Glutamatergic neuron (in vitro differentiated cells): ENCODE measurements at regions not wholly inside any gene's neighbourhood (a gene's known extent, or its start where the extent isn't known, plus 50 kb on each side); places are given as distances from the start of the nearest gene placed in this dataset.
"Not testable (repeated sequence)": the region's sequence is repeated elsewhere in the genome, so short reads cannot be mapped to it uniquely, and the experiment has no call there.

Experiments
- DNase-seq: peaks from one replicate; pipeline ENCODE4 v3.0.0; 2022
- H3K27ac Mint-ChIP-seq: one replicate; pipeline ENCODE4 v1.8.0; 2020; ENCODE audit warnings: mild to moderate bottlenecking, mixed read lengths, inconsistent platforms; ENCODE audit not compliant: unreplicated experiment
- H3K27me3 Mint-ChIP-seq: one replicate; pipeline ENCODE4 v1.8.0; 2020; ENCODE audit warnings: mild to moderate bottlenecking, moderate library complexity, mixed read lengths, inconsistent platforms; ENCODE audit not compliant: unreplicated experiment
- H3K36me3 Mint-ChIP-seq: one replicate; pipeline ENCODE4 v1.8.0; 2020; ENCODE audit warnings: mild to moderate bottlenecking, mixed read lengths, inconsistent platforms; ENCODE audit not compliant: unreplicated experiment
- H3K4me1 Mint-ChIP-seq: one replicate; pipeline ENCODE4 v1.8.0; 2020; ENCODE audit warnings: mild to moderate bottlenecking, low read depth, mixed read lengths, inconsistent platforms; ENCODE audit not compliant: unreplicated experiment
- H3K4me3 Mint-ChIP-seq: one replicate; pipeline ENCODE4 v1.8.0; 2020; ENCODE audit warnings: mild to moderate bottlenecking, mixed read lengths, inconsistent platforms; ENCODE audit not compliant: unreplicated experiment
- H3K9me3 Mint-ChIP-seq: one replicate; pipeline ENCODE4 v1.8.0; 2020; ENCODE audit warnings: mild to moderate bottlenecking, moderate library complexity, mixed read lengths, inconsistent platforms; ENCODE audit not compliant: unreplicated experiment

- H3K36me3 Mint-ChIP-seq, H3K27ac Mint-ChIP-seq, H3K4me3 Mint-ChIP-seq, H3K9me3 Mint-ChIP-seq, H3K27me3 Mint-ChIP-seq, DNase-seq: not testable (repeated sequence)
- H3K4me1 Mint-ChIP-seq: peaks cover 20% of the 10 kb centered on the region
Observed at GRCh38 chr7:76937781-76938180, 94.4 kb downstream of the SPDYE17 start.

- DNase-seq, H3K9me3 Mint-ChIP-seq, H3K4me3 Mint-ChIP-seq, H3K27me3 Mint-ChIP-seq, H3K27ac Mint-ChIP-seq, H3K36me3 Mint-ChIP-seq: not testable (repeated sequence)
- peaks cover 20% of the 10 kb centered on the region for H3K4me1 Mint-ChIP-seq
Observed at GRCh38 chr7:76937330-76937729, 94.8 kb downstream of the SPDYE17 start.

DNA sequence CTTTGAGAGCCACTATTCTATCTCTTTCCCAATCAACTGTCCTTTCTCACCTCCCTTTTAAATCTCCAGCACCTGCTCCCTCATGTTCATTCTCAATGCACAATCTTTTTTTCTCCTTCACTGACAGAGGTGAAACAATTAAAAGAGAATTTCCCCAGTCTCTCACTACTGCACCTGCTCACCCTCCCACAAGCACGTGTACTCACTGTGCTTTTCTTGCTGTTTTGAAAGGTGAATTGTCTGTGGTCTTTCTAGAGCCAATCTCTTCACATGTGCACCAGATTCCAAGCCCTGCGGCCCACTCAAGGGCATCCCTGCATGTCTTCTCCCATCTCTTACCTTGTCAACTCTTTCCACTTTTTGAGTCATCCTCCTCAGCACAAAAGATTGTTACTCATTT, 95.8 kb downstream of the SPDYE17 start:
- DNase-seq, H3K27me3 Mint-ChIP-seq, H3K36me3 Mint-ChIP-seq, H3K9me3 Mint-ChIP-seq: not testable (repeated sequence)
- peak overlapping the region; percentile 55 for H3K27ac Mint-ChIP-seq
- H3K4me1 Mint-ChIP-seq: peaks cover 20% of the 10 kb centered on the region
- H3K4me3 Mint-ChIP-seq: peak overlapping the region; percentile 15

- not testable (repeated sequence) for H3K27me3 Mint-ChIP-seq, H3K36me3 Mint-ChIP-seq, H3K9me3 Mint-ChIP-seq
- H3K4me1 Mint-ChIP-seq: peaks cover 20% of the 10 kb centered on the region
- peak; percentile 57 for DNase-seq
- peak overlapping the region; percentile 72 for H3K4me3 Mint-ChIP-seq
- H3K27ac Mint-ChIP-seq: peak overlapping the region; percentile 98
Observed at GRCh38 chr7:76934711-76935110, 97.5 kb downstream of the SPDYE17 start.

- not testable (repeated sequence) for H3K4me3 Mint-ChIP-seq, DNase-seq, H3K36me3 Mint-ChIP-seq, H3K27me3 Mint-ChIP-seq, H3K9me3 Mint-ChIP-seq, H3K27ac Mint-ChIP-seq
- H3K4me1 Mint-ChIP-seq: peaks cover 20% of the 10 kb centered on the region
Observed at GRCh38 chr7:76932957-76933356, 99.2 kb downstream of the SPDYE17 start.

DNA sequence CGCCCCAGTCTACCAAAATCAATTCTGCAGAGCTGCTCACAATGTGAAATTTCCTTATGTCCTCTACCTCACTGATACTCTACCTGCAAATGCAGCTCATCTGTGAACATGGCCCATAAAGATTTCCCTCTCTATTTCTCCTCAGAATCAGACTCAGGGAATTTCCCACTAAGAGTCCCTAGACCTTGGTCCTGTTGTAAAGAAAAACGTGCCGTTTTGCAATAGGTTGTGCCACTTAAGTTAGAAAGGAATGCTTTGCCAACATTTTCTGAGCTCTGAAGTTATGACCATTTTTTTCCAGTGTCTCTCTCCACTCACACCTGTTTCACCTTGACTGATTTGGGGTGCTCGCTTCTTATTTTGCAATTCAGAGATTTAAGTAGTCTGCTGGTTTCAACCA, 100.7 kb downstream of the SPDYE17 start:
- H3K36me3 Mint-ChIP-seq, DNase-seq, H3K4me3 Mint-ChIP-seq, H3K27me3 Mint-ChIP-seq, H3K9me3 Mint-ChIP-seq, H3K27ac Mint-ChIP-seq: not testable (repeated sequence)
- H3K4me1 Mint-ChIP-seq: peaks cover 15% of the 10 kb centered on the region

DNA sequence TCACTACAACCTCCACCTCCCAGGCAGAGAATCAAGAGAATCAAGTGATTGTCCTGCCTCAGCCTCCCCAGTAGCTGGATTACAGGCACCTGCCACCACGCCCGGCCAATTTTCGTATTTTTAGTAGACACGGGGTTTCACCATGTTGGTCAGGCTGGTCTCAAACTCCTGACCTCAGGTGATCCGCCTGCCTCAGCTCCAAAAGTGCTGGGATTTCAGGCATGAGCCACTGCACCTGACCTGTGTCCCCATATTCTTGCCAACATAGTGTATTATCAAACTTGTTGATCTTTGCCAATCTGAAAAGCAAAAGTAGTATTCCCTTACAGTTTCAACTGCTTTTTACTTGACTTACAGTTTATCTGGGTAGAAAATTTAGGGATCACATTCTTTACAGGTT, 101.7 kb downstream of the SPDYE17 start:
- H3K27ac Mint-ChIP-seq, H3K4me3 Mint-ChIP-seq, DNase-seq, H3K27me3 Mint-ChIP-seq, H3K36me3 Mint-ChIP-seq, H3K9me3 Mint-ChIP-seq: not testable (repeated sequence)
- peaks cover 12% of the 10 kb centered on the region for H3K4me1 Mint-ChIP-seq

DNA sequence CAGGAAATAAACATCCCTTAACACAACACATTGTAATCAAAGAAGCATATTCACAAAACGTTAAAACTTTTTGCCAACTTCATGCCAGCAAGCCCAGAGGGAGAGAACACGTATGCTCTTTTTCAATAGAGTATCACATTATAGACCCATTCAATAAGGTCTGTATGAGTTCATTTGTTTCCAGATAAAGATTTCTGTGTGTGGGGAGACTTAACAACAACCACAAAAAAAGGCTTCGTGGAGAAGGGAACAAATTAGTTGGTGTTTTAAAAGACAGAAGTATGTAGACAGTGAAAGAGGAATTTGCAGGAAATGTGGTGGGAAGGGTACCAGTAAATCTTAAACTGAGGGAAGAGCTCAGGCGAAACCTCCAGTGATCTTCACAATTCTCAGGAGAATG, 103.4 kb downstream of the SPDYE17 start:
- not testable (repeated sequence) for DNase-seq, H3K4me1 Mint-ChIP-seq, H3K27ac Mint-ChIP-seq, H3K9me3 Mint-ChIP-seq, H3K4me3 Mint-ChIP-seq, H3K27me3 Mint-ChIP-seq, H3K36me3 Mint-ChIP-seq

GRCh38 chr7:76927741-76928393, 104.3 kb downstream of the SPDYE17 start:
- not testable (repeated sequence) for H3K27me3 Mint-ChIP-seq, H3K4me1 Mint-ChIP-seq, H3K27ac Mint-ChIP-seq, H3K4me3 Mint-ChIP-seq, DNase-seq, H3K9me3 Mint-ChIP-seq, H3K36me3 Mint-ChIP-seq

DNA sequence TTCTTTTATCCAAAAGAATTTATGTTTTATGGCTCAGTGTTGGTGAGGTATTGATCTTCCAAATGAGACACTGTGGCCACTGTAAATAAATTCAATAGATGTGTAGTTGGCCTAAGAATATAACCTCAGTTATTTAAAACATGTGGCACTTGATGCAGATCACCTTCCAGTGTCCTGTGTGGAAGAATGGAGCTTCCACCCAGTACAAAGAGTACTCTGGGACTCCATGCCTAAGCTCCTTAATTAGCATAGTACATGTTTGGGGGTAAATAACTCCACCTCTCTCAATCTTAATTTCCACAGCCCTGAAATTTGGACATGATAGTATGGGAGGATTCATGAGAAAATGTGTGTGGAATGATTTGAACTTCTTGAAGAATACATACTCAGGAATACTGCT, 105.7 kb downstream of the SPDYE17 start:
- not testable (repeated sequence) for H3K4me3 Mint-ChIP-seq, H3K27me3 Mint-ChIP-seq, H3K27ac Mint-ChIP-seq, H3K4me1 Mint-ChIP-seq, H3K9me3 Mint-ChIP-seq, H3K36me3 Mint-ChIP-seq, DNase-seq

GRCh38 chr7:76924756-76925155, 107.4 kb downstream of the SPDYE17 start:
- not testable (repeated sequence) for H3K36me3 Mint-ChIP-seq, H3K4me1 Mint-ChIP-seq

GRCh38 chr7:76918619-76919018, 113.5 kb downstream of the SPDYE17 start:
- not testable (repeated sequence) for H3K27ac Mint-ChIP-seq, DNase-seq, H3K4me3 Mint-ChIP-seq, H3K4me1 Mint-ChIP-seq, H3K27me3 Mint-ChIP-seq, H3K9me3 Mint-ChIP-seq, H3K36me3 Mint-ChIP-seq

More at GRCh38 chr7:76924756-76925155, 107.4 kb downstream of the SPDYE17 start:
- H3K27ac Mint-ChIP-seq, H3K9me3 Mint-ChIP-seq, H3K4me3 Mint-ChIP-seq, H3K27me3 Mint-ChIP-seq, DNase-seq: not testable (repeated sequence)

DNA sequence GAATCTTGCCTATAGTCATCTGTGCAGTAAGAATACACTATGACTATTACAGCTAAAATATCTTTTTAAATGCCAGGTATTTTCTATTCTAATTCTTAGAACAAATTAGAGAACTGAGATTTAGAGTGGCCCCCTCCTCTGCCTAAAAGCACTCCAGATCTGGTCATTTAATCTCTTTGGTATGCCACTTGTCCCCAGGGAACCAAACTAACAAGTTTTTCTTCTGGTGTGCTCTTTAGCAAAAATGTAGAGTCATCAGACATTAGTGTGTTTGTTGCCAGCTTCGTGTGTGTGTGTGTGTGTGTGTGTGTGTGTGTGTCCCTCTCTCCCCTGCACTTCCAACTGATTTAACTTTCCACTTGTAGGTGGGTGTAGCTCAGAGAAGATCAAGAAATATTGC, 117.8 kb downstream of the SPDYE17 start:
- not testable (repeated sequence) for H3K27me3 Mint-ChIP-seq, DNase-seq, H3K4me3 Mint-ChIP-seq

More for the DNA sequence above, 117.8 kb downstream of the SPDYE17 start:
- H3K4me1 Mint-ChIP-seq, H3K9me3 Mint-ChIP-seq, H3K36me3 Mint-ChIP-seq, H3K27ac Mint-ChIP-seq: not testable (repeated sequence)
